ENCODE measurements at regions not wholly inside any gene's neighbourhood (a gene's known extent, or its start where the extent isn't known, plus 50 kb on each side); places are given as distances from the start of the nearest gene placed in this dataset.
"Not testable (repeated sequence)": the region's sequence is repeated elsewhere in the genome, so short reads cannot be mapped to it uniquely, and the experiment has no call there.

GRCh38 chr10:109067031-109067430 lies 856.3 kb downstream of the XPNPEP1 start:
- CTCF ChIA-PET, result no interaction called here

GRCh38 chr10:109065821-109066220 lies 857.5 kb downstream of the XPNPEP1 start:
- Histone ChIP-seq H3K4me3 (ENCODE audit: control insufficient read depth in 1 of 7, extremely low read depth in 1 of 7, insufficient read depth in 4 of 7, low read depth in 2 of 7, low read length in 6 of 7) (no peak overlapping the region), H3K4me1 (ENCODE audit: control extremely low read depth in 1 of 4, control insufficient read depth in 4 of 4, insufficient read depth in 4 of 4, low read length in 3 of 4) (no peaks in the 10 kb centered on the region), H3K27me3 (replicated peaks in 2 of 5; ENCODE audit: control insufficient read depth in 4 of 5, insufficient read depth in 5 of 5, low read length in 4 of 5) (no peaks in the 10 kb centered on the region), H3K9me3 (ENCODE audit: control extremely low read depth in 1 of 5, control insufficient read depth in 4 of 5, insufficient read depth in 2 of 5, low read depth in 1 of 5, low read length in 4 of 5) (no peaks in the 10 kb centered on the region), H3K36me3 (ENCODE audit: control insufficient read depth in 4 of 4, insufficient read depth in 4 of 4, low read length in 3 of 4) (no peaks in the 10 kb centered on the region), H3K27ac (ENCODE audit: insufficient read depth in 1 of 2, low read depth in 1 of 2, low read length in 2 of 2, poor library complexity in 1 of 2, severe bottlenecking in 2 of 2) (no peak overlapping the region)
- WGBS (ENCODE audit: insufficient coverage), result 80% methylated on average over 1 of the region's 2 CpGs
- ChIA-PET POLR2A (no interaction called here), CTCF (no interaction called here)
- no peak for DNase-seq

More at GRCh38 chr10:109067031-109067430, 856.3 kb downstream of the XPNPEP1 start:
- Histone ChIP-seq H3K9me3 (ENCODE audit: control extremely low read depth in 1 of 5, control insufficient read depth in 4 of 5, insufficient read depth in 2 of 5, low read depth in 1 of 5, low read length in 4 of 5) (no peaks in the 10 kb centered on the region), H3K36me3 (ENCODE audit: control insufficient read depth in 4 of 4, insufficient read depth in 4 of 4, low read length in 3 of 4) (no peaks in the 10 kb centered on the region), H3K4me1 (ENCODE audit: control extremely low read depth in 1 of 4, control insufficient read depth in 4 of 4, insufficient read depth in 4 of 4, low read length in 3 of 4) (no peaks in the 10 kb centered on the region), H3K4me3 (ENCODE audit: control insufficient read depth in 1 of 7, extremely low read depth in 1 of 7, insufficient read depth in 4 of 7, low read depth in 2 of 7, low read length in 6 of 7) (no peak overlapping the region), H3K27me3 (replicated peaks in 2 of 5; ENCODE audit: control insufficient read depth in 4 of 5, insufficient read depth in 5 of 5, low read length in 4 of 5) (no peaks in the 10 kb centered on the region), H3K27ac (ENCODE audit: insufficient read depth in 1 of 2, low read depth in 1 of 2, low read length in 2 of 2, poor library complexity in 1 of 2, severe bottlenecking in 2 of 2) (no peak overlapping the region)
- POLR2A ChIA-PET, result no interaction called here
- no peak for DNase-seq

DNA sequence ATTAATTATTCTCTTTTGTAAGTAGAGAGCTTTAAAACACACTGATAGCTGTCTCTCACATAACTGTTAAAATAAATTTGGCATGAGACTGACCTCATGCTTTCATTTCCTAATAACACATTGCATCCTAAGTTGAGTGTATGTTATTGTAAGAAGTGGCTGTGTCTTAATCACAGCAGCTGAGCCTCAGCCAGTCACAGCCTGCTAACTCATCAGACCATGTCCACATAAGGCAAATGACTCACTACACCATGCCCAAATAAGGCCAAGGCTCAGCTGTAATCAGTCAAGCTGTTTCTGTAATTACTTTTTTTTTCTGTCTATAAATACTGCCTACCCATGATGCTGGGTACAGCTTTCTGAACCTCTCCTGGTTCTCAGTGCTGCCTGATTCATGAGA lies 860.9 kb downstream of the XPNPEP1 start:
- H3K4me3 ChIP-seq (ENCODE audit: control insufficient read depth in 1 of 7, extremely low read depth in 1 of 7, insufficient read depth in 4 of 7, low read depth in 2 of 7, low read length in 6 of 7), result no peak overlapping the region
- no peak for DNase-seq
- ChIA-PET POLR2A (no interaction called here), CTCF (no interaction called here)
- H3K27me3 ChIP-seq (replicated peaks in 2 of 5; ENCODE audit: control insufficient read depth in 4 of 5, insufficient read depth in 5 of 5, low read length in 4 of 5), result no peaks in the 10 kb centered on the region
- no peak overlapping the region for H3K27ac ChIP-seq (ENCODE audit: insufficient read depth in 1 of 2, low read depth in 1 of 2, low read length in 2 of 2, poor library complexity in 1 of 2, severe bottlenecking in 2 of 2)
- H3K36me3 ChIP-seq (ENCODE audit: control insufficient read depth in 4 of 4, insufficient read depth in 4 of 4, low read length in 3 of 4), result no peaks in the 10 kb centered on the region
- H3K4me1 ChIP-seq (ENCODE audit: control extremely low read depth in 1 of 4, control insufficient read depth in 4 of 4, insufficient read depth in 4 of 4, low read length in 3 of 4), result no peaks in the 10 kb centered on the region
- peaks cover 0 to 3% (median 0%) of the 10 kb centered on the region in 5 experiments for H3K9me3 ChIP-seq (ENCODE audit: control extremely low read depth in 1 of 5, control insufficient read depth in 4 of 5, insufficient read depth in 2 of 5, low read depth in 1 of 5, low read length in 4 of 5)

DNA sequence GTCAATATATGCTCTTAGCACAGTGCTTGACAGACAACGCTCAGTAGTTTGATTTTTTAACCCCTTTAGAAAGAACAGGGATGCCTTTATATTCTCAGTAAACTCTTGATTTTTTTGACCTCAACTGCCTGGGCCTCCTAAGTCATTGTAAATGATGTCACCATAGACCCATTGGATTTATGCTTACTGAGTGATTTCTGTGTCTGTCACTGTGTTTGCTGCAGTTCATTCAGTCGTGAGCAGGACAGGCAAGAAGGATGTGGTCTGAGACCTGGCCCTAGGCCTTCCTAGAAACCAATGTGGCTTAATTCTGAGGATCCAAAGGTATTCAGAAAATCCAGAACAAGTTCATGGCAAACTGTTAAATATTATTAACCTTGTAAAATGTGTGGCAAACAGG lies 868.1 kb downstream of the XPNPEP1 start:
- CTCF ChIA-PET, result interaction anchor here (1.1 kb wide), 1 partner anchor 11 kb away, joined by 3 read pairs; no protein-coding TSS in a partner anchor
- H3K4me3 ChIP-seq (ENCODE audit: control insufficient read depth in 1 of 7, extremely low read depth in 1 of 7, insufficient read depth in 4 of 7, low read depth in 2 of 7, low read length in 6 of 7), result no peak overlapping the region
- DNase-seq, result no peak
- H3K27me3 ChIP-seq (replicated peaks in 2 of 5; ENCODE audit: control insufficient read depth in 4 of 5, insufficient read depth in 5 of 5, low read length in 4 of 5), result no peaks in the 10 kb centered on the region
- no peaks in the 10 kb centered on the region for H3K36me3 ChIP-seq (ENCODE audit: control insufficient read depth in 4 of 4, insufficient read depth in 4 of 4, low read length in 3 of 4)
- H3K27ac ChIP-seq (ENCODE audit: insufficient read depth in 1 of 2, low read depth in 1 of 2, low read length in 2 of 2, poor library complexity in 1 of 2, severe bottlenecking in 2 of 2), result no peak overlapping the region
- POLR2A ChIA-PET, result no interaction called here
- no peaks in the 10 kb centered on the region for H3K4me1 ChIP-seq (ENCODE audit: control extremely low read depth in 1 of 4, control insufficient read depth in 4 of 4, insufficient read depth in 4 of 4, low read length in 3 of 4)
- 69% methylated on average over 2 of the region's 2 CpGs for WGBS (ENCODE audit: insufficient coverage)
- H3K9me3 ChIP-seq (ENCODE audit: control extremely low read depth in 1 of 5, control insufficient read depth in 4 of 5, insufficient read depth in 2 of 5, low read depth in 1 of 5, low read length in 4 of 5), result peaks cover 0 to 3% (median 0%) of the 10 kb centered on the region in 5 experiments

GRCh38 chr10:109047856-109048255 lies 875.5 kb downstream of the XPNPEP1 start:
- ChIA-PET CTCF (no interaction called here), POLR2A (no interaction called here)
- Histone ChIP-seq H3K27me3 (replicated peaks in 2 of 5; ENCODE audit: control insufficient read depth in 4 of 5, insufficient read depth in 5 of 5, low read length in 4 of 5) (no peaks in the 10 kb centered on the region), H3K4me1 (ENCODE audit: control extremely low read depth in 1 of 4, control insufficient read depth in 4 of 4, insufficient read depth in 4 of 4, low read length in 3 of 4) (no peaks in the 10 kb centered on the region), H3K27ac (ENCODE audit: insufficient read depth in 1 of 2, low read depth in 1 of 2, low read length in 2 of 2, poor library complexity in 1 of 2, severe bottlenecking in 2 of 2) (no peak overlapping the region), H3K4me3 (ENCODE audit: control insufficient read depth in 1 of 7, extremely low read depth in 1 of 7, insufficient read depth in 4 of 7, low read depth in 2 of 7, low read length in 6 of 7) (no peak overlapping the region), H3K9me3 (ENCODE audit: control extremely low read depth in 1 of 5, control insufficient read depth in 4 of 5, insufficient read depth in 2 of 5, low read depth in 1 of 5, low read length in 4 of 5) (peaks cover 0 to 3% (median 0%) of the 10 kb centered on the region in 5 experiments), H3K36me3 (ENCODE audit: control insufficient read depth in 4 of 4, insufficient read depth in 4 of 4, low read length in 3 of 4) (no peaks in the 10 kb centered on the region)
- WGBS (ENCODE audit: insufficient coverage), result 97% methylated on average over 11 of the region's 12 CpGs
- no peak for DNase-seq

DNA sequence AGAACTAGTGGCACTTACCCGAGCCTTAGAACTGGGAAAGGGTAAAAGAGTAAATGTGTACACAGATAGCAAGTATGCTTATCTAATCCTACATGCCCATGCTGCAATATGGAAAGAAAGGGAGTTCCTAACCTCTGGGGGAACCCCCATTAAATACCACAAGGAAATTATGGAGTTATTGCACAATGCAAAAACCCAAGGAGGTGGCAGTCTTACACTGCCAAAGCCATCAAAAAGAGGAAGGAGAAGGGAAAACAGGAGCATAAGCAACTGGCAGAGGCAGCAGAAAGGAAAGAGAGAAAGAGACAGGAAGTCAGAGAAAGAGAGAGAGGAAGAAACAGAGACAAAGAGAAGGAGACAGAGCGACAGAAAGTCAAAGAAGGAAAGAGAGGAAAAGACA lies 876.9 kb downstream of the XPNPEP1 start:
- H3K27me3 ChIP-seq (replicated peaks in 2 of 5; ENCODE audit: control insufficient read depth in 4 of 5, insufficient read depth in 5 of 5, low read length in 4 of 5); POLR2A ChIA-PET; H3K4me1 ChIP-seq (ENCODE audit: control extremely low read depth in 1 of 4, control insufficient read depth in 4 of 4, insufficient read depth in 4 of 4, low read length in 3 of 4); H3K9me3 ChIP-seq (ENCODE audit: control extremely low read depth in 1 of 5, control insufficient read depth in 4 of 5, insufficient read depth in 2 of 5, low read depth in 1 of 5, low read length in 4 of 5); H3K36me3 ChIP-seq (ENCODE audit: control insufficient read depth in 4 of 4, insufficient read depth in 4 of 4, low read length in 3 of 4); H3K4me3 ChIP-seq (ENCODE audit: control insufficient read depth in 1 of 7, extremely low read depth in 1 of 7, insufficient read depth in 4 of 7, low read depth in 2 of 7, low read length in 6 of 7); DNase-seq; CTCF ChIA-PET; H3K27ac ChIP-seq (ENCODE audit: insufficient read depth in 1 of 2, low read depth in 1 of 2, low read length in 2 of 2, poor library complexity in 1 of 2, severe bottlenecking in 2 of 2): not testable (repeated sequence)
- WGBS (ENCODE audit: insufficient coverage), result 82% methylated on average over 1 of the region's 2 CpGs

DNA sequence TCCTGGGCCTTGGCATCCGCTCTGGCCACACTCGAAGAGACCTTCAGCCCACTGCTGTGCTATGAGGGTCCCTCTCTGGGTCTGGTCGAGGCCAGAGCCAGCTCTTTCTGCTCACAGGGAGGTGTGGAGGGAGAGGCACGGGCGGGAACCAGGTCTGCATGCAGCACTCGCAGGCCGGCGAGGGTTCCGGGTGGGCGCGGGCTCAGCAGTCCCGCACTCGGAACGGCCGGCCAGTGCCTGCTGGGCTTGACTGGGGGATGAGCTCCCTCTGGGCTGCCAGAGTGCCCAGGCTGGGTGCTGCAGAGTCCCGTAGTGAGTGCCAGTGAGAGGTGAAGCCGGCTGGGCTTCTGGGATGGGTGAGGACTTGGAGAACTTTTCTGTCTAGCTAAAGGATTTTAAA lies 882.7 kb downstream of the XPNPEP1 start:
- H3K36me3 ChIP-seq (ENCODE audit: control insufficient read depth in 4 of 4, insufficient read depth in 4 of 4, low read length in 3 of 4), result no peaks in the 10 kb centered on the region
- DNase-seq, result no peak
- no peaks in the 10 kb centered on the region for H3K27me3 ChIP-seq (replicated peaks in 2 of 5; ENCODE audit: control insufficient read depth in 4 of 5, insufficient read depth in 5 of 5, low read length in 4 of 5)
- WGBS (ENCODE audit: insufficient coverage), result 93% methylated on average over 17 of the region's 17 CpGs
- ChIA-PET CTCF (no interaction called here), POLR2A (no interaction called here)
- H3K27ac ChIP-seq (ENCODE audit: insufficient read depth in 1 of 2, low read depth in 1 of 2, low read length in 2 of 2, poor library complexity in 1 of 2, severe bottlenecking in 2 of 2), result no peak overlapping the region
- H3K9me3 ChIP-seq (ENCODE audit: control extremely low read depth in 1 of 5, control insufficient read depth in 4 of 5, insufficient read depth in 2 of 5, low read depth in 1 of 5, low read length in 4 of 5), result no peaks in the 10 kb centered on the region
- H3K4me3 ChIP-seq (ENCODE audit: control insufficient read depth in 1 of 7, extremely low read depth in 1 of 7, insufficient read depth in 4 of 7, low read depth in 2 of 7, low read length in 6 of 7), result no peak overlapping the region
- no peaks in the 10 kb centered on the region for H3K4me1 ChIP-seq (ENCODE audit: control extremely low read depth in 1 of 4, control insufficient read depth in 4 of 4, insufficient read depth in 4 of 4, low read length in 3 of 4)

GRCh38 chr10:109037978-109038377 lies 885.3 kb downstream of the XPNPEP1 start:
- ChIA-PET POLR2A (no interaction called here), CTCF (no interaction called here)
- Histone ChIP-seq H3K27me3 (replicated peaks in 2 of 5; ENCODE audit: control insufficient read depth in 4 of 5, insufficient read depth in 5 of 5, low read length in 4 of 5) (no peaks in the 10 kb centered on the region), H3K9me3 (ENCODE audit: control extremely low read depth in 1 of 5, control insufficient read depth in 4 of 5, insufficient read depth in 2 of 5, low read depth in 1 of 5, low read length in 4 of 5) (no peaks in the 10 kb centered on the region), H3K4me3 (ENCODE audit: control insufficient read depth in 1 of 7, extremely low read depth in 1 of 7, insufficient read depth in 4 of 7, low read depth in 2 of 7, low read length in 6 of 7) (no peak overlapping the region), H3K36me3 (ENCODE audit: control insufficient read depth in 4 of 4, insufficient read depth in 4 of 4, low read length in 3 of 4) (no peaks in the 10 kb centered on the region), H3K4me1 (ENCODE audit: control extremely low read depth in 1 of 4, control insufficient read depth in 4 of 4, insufficient read depth in 4 of 4, low read length in 3 of 4) (no peaks in the 10 kb centered on the region), H3K27ac (ENCODE audit: insufficient read depth in 1 of 2, low read depth in 1 of 2, low read length in 2 of 2, poor library complexity in 1 of 2, severe bottlenecking in 2 of 2) (no peak overlapping the region)
- WGBS (ENCODE audit: insufficient coverage), result 88% methylated on average over 2 of the region's 4 CpGs
- DNase-seq, result no peak

All from common myeloid progenitor, CD34-positive (primary cell).